Activated CD4-positive, CD25-positive, alpha-beta regulatory T cell treated with anti-CD3 and anti-CD28 coated beads, Interleukin-2, amount 50 U/mL, for 16 hours (primary cell): ENCODE measurements at regions not wholly inside any gene's neighbourhood (a gene's known extent, or its start where the extent isn't known, plus 50 kb on each side); places are given as distances from the start of the nearest gene placed in this dataset.
"Not testable (repeated sequence)": the region's sequence is repeated elsewhere in the genome, so short reads cannot be mapped to it uniquely, and the experiment has no call there.

Experiments
- DNase-seq: peaks from one replicate; pipeline ENCODE4 v3.0.0-alpha.2; 2020; ENCODE audit warnings: low read depth, low spot score

- DNase-seq, result no peak
Observed at GRCh38 chr4:66052426-66052825, 382.1 kb upstream of the EPHA5 start.

GRCh38 chr4:66048861-66049260 is 378.6 kb upstream of the EPHA5 start:
- DNase-seq, result no peak

- no peak for DNase-seq
Observed at GRCh38 chr4:66045913-66046312, 375.6 kb upstream of the EPHA5 start.

GRCh38 chr4:66035701-66036100 is 365.4 kb upstream of the EPHA5 start:
- DNase-seq, result no peak

- no peak for DNase-seq
Observed at GRCh38 chr4:66034671-66035070, 364.4 kb upstream of the EPHA5 start.

GRCh38 chr4:66034262-66034661 is 364.0 kb upstream of the EPHA5 start:
- no peak for DNase-seq

GRCh38 chr4:66032571-66032970 is 362.3 kb upstream of the EPHA5 start:
- no peak for DNase-seq

GRCh38 chr4:66028668-66029067 is 358.4 kb upstream of the EPHA5 start:
- no peak for DNase-seq

GRCh38 chr4:66023061-66023460 is 352.8 kb upstream of the EPHA5 start:
- DNase-seq, result no peak

- DNase-seq, result no peak
Observed at GRCh38 chr4:66017671-66018070, 347.4 kb upstream of the EPHA5 start.

GRCh38 chr4:66016240-66016639 is 346.0 kb upstream of the EPHA5 start:
- no peak for DNase-seq

- no peak for DNase-seq
Observed at GRCh38 chr4:66014146-66014765, 344.0 kb upstream of the EPHA5 start.

- no peak for DNase-seq
Observed at GRCh38 chr4:66000510-66001117, 330.3 kb upstream of the EPHA5 start.

GRCh38 chr4:65999518-65999871 is 329.2 kb upstream of the EPHA5 start:
- DNase-seq, result no peak

GRCh38 chr4:65998807-65999517 is 328.7 kb upstream of the EPHA5 start:
- not testable (repeated sequence) for DNase-seq

GRCh38 chr4:65983061-65983460 is 312.8 kb upstream of the EPHA5 start:
- no peak for DNase-seq

- no peak for DNase-seq
Observed at GRCh38 chr4:65976287-65976686, 306.0 kb upstream of the EPHA5 start.

- no peak for DNase-seq
Observed at GRCh38 chr4:65973186-65973585, 302.9 kb upstream of the EPHA5 start.

- DNase-seq, result no peak
Observed at GRCh38 chr4:65971686-65972085, 301.4 kb upstream of the EPHA5 start.

GRCh38 chr4:65968831-65969558 is 298.7 kb upstream of the EPHA5 start:
- DNase-seq, result no peak

GRCh38 chr4:65960751-65961150 is 290.5 kb upstream of the EPHA5 start:
- no peak for DNase-seq

- no peak for DNase-seq
Observed at GRCh38 chr4:65954416-65954815, 284.1 kb upstream of the EPHA5 start.

GRCh38 chr4:65951177-65951576 is 280.9 kb upstream of the EPHA5 start:
- DNase-seq, result no peak
